Thymus (tissue), 11 donors: ENCODE measurements at regions not wholly inside any gene's neighbourhood (a gene's known extent, or its start where the extent isn't known, plus 50 kb on each side); places are given as distances from the start of the nearest gene placed in this dataset.
"Not testable (repeated sequence)": the region's sequence is repeated elsewhere in the genome, so short reads cannot be mapped to it uniquely, and the experiment has no call there.

Experiments used
- DNase-seq, 9 donors: peaks; one replicate each; pipeline ENCODE4 v3.0.0-alpha.2; 2013; ENCODE audit warnings: low spot score in 9 of 9, low read depth in 6 of 9, missing footprints in 1 of 9
- H3K27ac ChIP-seq, 2 donors: one replicate each; pipeline ENCODE4 v1.5.1; 2013; ENCODE audit warnings: control low read depth in 1 of 2, low read depth in 1 of 2, low read length in 1 of 2, mild to moderate bottlenecking in 1 of 2, moderate library complexity in 1 of 2
- H3K27me3 ChIP-seq, 2 donors: one replicate each; pipeline ENCODE4 v1.5.1; 2013; ENCODE audit warnings: low read length in 1 of 2; ENCODE audit not compliant: control insufficient read depth in 2 of 2, insufficient read depth in 1 of 2
- H3K36me3 ChIP-seq, 2 donors: one replicate each; pipeline ENCODE4 v1.5.1; 2013; ENCODE audit warnings: low read length in 1 of 2, mild to moderate bottlenecking in 1 of 2, moderate library complexity in 1 of 2; ENCODE audit not compliant: control insufficient read depth in 2 of 2, insufficient read depth in 2 of 2
- H3K4me1 ChIP-seq, 2 donors: one replicate each; pipeline ENCODE4 v1.5.1; 2013; ENCODE audit warnings: low read length in 2 of 2; ENCODE audit not compliant: control insufficient read depth in 2 of 2, insufficient read depth in 2 of 2
- H3K4me3 ChIP-seq, 2 donors: one replicate each; pipeline ENCODE4 v1.5.1; 2013; ENCODE audit warnings: low read length in 2 of 2, control low read depth in 1 of 2, mild to moderate bottlenecking in 1 of 2
- H3K9me3 ChIP-seq, 2 donors: one replicate each; pipeline ENCODE4 v1.5.1; 2013; ENCODE audit warnings: low read length in 1 of 2, mild to moderate bottlenecking in 1 of 2; ENCODE audit not compliant: control insufficient read depth in 2 of 2, insufficient read depth in 1 of 2
- WGBS: extraction: QIAGEN DNeasy Blood & Tissue Kit; methylation state at CpG from one replicate; pipeline ENCODE4 v1.1.7; 2013; 5-methylcytosine and 5-hydroxymethylcytosine counted together
- donor health status: healthy.

GRCh38 chr9:93884808-93885207 lies 70.3 kb downstream of the BARX1 start:
- H3K9me3 ChIP-seq: no peaks in the 10 kb centered on the region
- H3K36me3 ChIP-seq: no peaks in the 10 kb centered on the region
- no peaks in the 10 kb centered on the region for H3K27me3 ChIP-seq
- no peak overlapping the region for H3K4me3 ChIP-seq
- no peak overlapping the region for H3K27ac ChIP-seq
- H3K4me1 ChIP-seq: no peaks in the 10 kb centered on the region
- WGBS: 61% methylated on average over 1 of the region's 1 CpG
- DNase-seq: no peak

- not testable (repeated sequence) for H3K4me3 ChIP-seq, DNase-seq, H3K27ac ChIP-seq, H3K27me3 ChIP-seq, H3K36me3 ChIP-seq, H3K4me1 ChIP-seq, H3K9me3 ChIP-seq
- 95% methylated on average over 35 of the region's 35 CpGs for WGBS
These were observed 75.3 kb downstream of the BARX1 start for GRCh38 chr9:93879662-93880407.

- DNase-seq: no peak
- Histone ChIP-seq H3K4me1 (no peaks in the 10 kb centered on the region), H3K9me3 (peaks cover 0 to 12% of the 10 kb centered on the region in 2 donors), H3K27ac (no peak overlapping the region), H3K4me3 (no peak overlapping the region), H3K36me3 (no peaks in the 10 kb centered on the region), H3K27me3 (no peaks in the 10 kb centered on the region)
These were observed 79.8 kb downstream of the BARX1 start for GRCh38 chr9:93875330-93875729.

GRCh38 chr9:93874242-93874641 lies 80.9 kb downstream of the BARX1 start:
- no peak overlapping the region for H3K27ac ChIP-seq
- no peaks in the 10 kb centered on the region for H3K27me3 ChIP-seq
- no peaks in the 10 kb centered on the region for H3K36me3 ChIP-seq
- no peaks in the 10 kb centered on the region for H3K4me1 ChIP-seq
- H3K9me3 ChIP-seq: peaks cover 0 to 12% of the 10 kb centered on the region in 2 donors
- H3K4me3 ChIP-seq: no peak overlapping the region
- no peak for DNase-seq

- H3K36me3 ChIP-seq: no peaks in the 10 kb centered on the region
- H3K27me3 ChIP-seq: no peaks in the 10 kb centered on the region
- H3K9me3 ChIP-seq: peaks cover 0 to 12% of the 10 kb centered on the region in 2 donors
- no peak for DNase-seq
- no peak overlapping the region for H3K27ac ChIP-seq
- WGBS: 86% methylated on average over 4 of the region's 4 CpGs
- H3K4me3 ChIP-seq: no peak overlapping the region
- H3K4me1 ChIP-seq: no peaks in the 10 kb centered on the region
These were observed 83.9 kb downstream of the BARX1 start for GRCh38 chr9:93871286-93871685.

- Histone ChIP-seq H3K4me1 (no peaks in the 10 kb centered on the region), H3K4me3 (no peak overlapping the region), H3K27me3 (peaks cover 0 to under 1% of the 10 kb centered on the region in 2 donors), H3K9me3 (peaks cover 0 to 9% of the 10 kb centered on the region in 2 donors), H3K27ac (no peak overlapping the region), H3K36me3 (no peaks in the 10 kb centered on the region)
- WGBS: 86% methylated on average over 8 of the region's 8 CpGs
- no peak for DNase-seq
These were observed 85.3 kb downstream of the BARX1 start for GRCh38 chr9:93869863-93870262.

GRCh38 chr9:93869088-93869487 lies 86.1 kb downstream of the BARX1 start:
- Histone ChIP-seq H3K27me3 (peaks cover 0 to 3% of the 10 kb centered on the region in 2 donors), H3K4me3 (no peak overlapping the region)
- 86% methylated on average over 5 of the region's 5 CpGs for WGBS

GRCh38 chr9:93865716-93866115 lies 89.4 kb downstream of the BARX1 start:
- no peak for DNase-seq
- no peaks in the 10 kb centered on the region for H3K36me3 ChIP-seq
- 88% methylated on average over 5 of the region's 5 CpGs for WGBS

More at GRCh38 chr9:93869088-93869487, 86.1 kb downstream of the BARX1 start:
- Histone ChIP-seq H3K9me3 (peaks cover 0 to under 1% of the 10 kb centered on the region in 2 donors), H3K4me1 (no peaks in the 10 kb centered on the region), H3K27ac (no peak overlapping the region), H3K36me3 (no peaks in the 10 kb centered on the region)
- no peak for DNase-seq

GRCh38 chr9:93865245-93865644 lies 89.9 kb downstream of the BARX1 start:
- H3K4me1 ChIP-seq: no peaks in the 10 kb centered on the region
- no peak overlapping the region for H3K27ac ChIP-seq
- no peaks in the 10 kb centered on the region for H3K9me3 ChIP-seq
- no peak for DNase-seq
- H3K27me3 ChIP-seq: peaks cover 14 to 23% of the 10 kb centered on the region in 2 donors
- H3K4me3 ChIP-seq: no peak overlapping the region
- H3K36me3 ChIP-seq: no peaks in the 10 kb centered on the region
- WGBS: 95% methylated on average over 7 of the region's 7 CpGs

More at GRCh38 chr9:93865716-93866115, 89.4 kb downstream of the BARX1 start:
- Histone ChIP-seq H3K9me3 (no peaks in the 10 kb centered on the region), H3K4me3 (no peak overlapping the region), H3K27ac (no peak overlapping the region), H3K27me3 (peaks cover 9 to 18% of the 10 kb centered on the region in 2 donors), H3K4me1 (no peaks in the 10 kb centered on the region)
